ENCODE measurements at regions not wholly inside any gene's neighbourhood (a gene's known extent, or its start where the extent isn't known, plus 50 kb on each side); places are given as distances from the start of the nearest gene placed in this dataset.
"Not testable (repeated sequence)": the region's sequence is repeated elsewhere in the genome, so short reads cannot be mapped to it uniquely, and the experiment has no call there.

GRCh38 chr3:106398891-106399600 lies 530.2 kb upstream of the CBLB start:
- DNase-seq (ENCODE audit: low spot score), result no peak

DNA sequence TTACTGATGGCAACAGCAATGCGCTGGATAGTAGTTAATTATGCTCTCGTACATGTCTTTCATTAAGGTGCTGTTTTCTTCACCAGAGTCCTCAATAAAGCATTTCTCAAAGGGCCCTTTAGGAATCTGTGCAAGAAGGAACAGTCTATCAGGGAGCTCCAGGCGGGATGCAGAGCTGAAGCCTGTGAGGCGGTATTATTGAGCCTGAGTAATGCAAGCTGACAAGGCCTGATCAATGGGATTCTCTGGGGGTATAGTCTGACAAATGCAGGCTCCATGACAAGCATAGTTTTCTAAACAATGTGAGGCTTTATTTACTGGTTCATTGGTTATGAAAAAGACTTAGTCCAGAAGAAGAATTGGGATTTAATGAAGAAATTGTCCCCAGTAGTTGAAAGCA lies 530.9 kb upstream of the CBLB start:
- DNase-seq (ENCODE audit: low spot score), result no peak

GRCh38 chr3:106401666-106402490 lies 533.1 kb upstream of the CBLB start:
- DNase-seq (ENCODE audit: low spot score), result peak; percentile 20

DNA sequence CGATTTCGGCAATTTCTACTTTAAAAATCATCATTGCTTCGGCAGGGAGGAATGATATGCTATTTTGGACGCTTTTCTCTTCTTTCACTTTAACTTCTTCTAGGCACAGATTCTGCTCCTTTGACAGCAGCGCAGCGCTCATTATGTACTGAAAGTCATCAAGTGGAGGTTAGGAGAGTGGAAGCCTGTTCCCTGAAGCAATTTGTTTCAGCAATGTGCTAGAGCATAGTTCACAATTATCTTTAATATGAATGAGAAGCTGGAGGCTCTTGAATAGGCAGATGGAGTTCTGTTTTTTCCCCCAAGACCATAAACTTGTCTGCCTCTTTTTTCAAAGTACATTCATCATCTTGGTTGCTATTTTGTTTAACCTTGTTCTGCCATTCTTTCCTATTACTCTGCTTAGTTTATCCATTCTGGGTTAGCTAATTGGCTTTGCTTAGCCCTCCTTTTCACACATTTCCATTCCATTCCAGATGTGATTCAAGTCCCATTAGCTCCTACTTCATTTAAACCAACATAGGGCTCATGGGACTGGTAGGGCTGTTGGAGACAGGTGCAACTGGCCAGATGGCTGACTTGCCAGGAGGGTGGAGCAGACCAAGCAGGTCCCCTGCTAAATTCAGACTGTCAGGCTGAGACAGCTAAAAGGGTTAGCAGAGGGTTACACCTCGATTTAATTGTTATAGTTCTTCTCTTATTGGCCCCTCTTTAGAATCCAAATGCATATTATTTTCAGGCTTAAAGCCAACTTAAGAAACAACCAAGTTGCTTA lies 534.7 kb upstream of the CBLB start:
- no peak for DNase-seq (ENCODE audit: low spot score)

DNA sequence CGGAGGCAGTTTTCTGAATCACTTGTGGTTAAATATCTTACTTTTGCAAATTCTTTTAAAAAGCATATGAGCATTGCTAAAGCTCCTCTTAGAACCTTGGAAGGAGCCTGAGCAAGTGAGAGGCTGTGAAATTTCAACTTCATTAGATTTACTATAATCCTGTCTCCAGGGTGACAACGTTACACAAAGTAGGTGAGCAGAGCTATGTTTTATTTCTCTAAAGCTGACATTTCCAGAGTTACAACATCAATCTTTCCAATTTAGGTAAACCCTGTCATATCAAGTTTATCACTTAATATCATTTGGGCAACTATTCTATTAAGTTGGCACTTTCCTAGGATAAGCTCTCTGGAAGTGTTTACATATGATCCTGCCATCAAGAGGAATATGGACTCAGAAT lies 544.9 kb upstream of the CBLB start:
- no peak for DNase-seq (ENCODE audit: low spot score)

DNA sequence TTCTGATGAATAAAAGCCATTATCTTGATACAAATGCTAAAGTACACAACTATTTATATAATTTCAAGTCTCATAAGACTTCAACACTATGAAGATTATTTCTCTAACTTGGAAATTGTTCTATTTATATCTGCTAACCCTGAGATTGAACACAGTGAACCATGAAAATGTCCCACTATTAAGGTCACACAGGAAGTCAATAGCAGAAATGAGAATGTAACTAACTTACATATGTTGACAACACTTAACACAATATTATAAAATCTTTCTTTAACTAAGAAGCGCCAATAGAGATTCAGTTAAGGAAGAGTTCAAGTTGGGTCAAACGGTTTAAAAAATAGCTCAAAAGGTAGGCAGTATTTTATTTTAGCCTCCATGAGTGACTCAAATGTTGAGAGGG lies 551.8 kb upstream of the CBLB start:
- DNase-seq (ENCODE audit: low spot score), result no peak

GRCh38 chr3:106421426-106421825 lies 552.6 kb upstream of the CBLB start:
- DNase-seq (ENCODE audit: low spot score), result no peak

DNA sequence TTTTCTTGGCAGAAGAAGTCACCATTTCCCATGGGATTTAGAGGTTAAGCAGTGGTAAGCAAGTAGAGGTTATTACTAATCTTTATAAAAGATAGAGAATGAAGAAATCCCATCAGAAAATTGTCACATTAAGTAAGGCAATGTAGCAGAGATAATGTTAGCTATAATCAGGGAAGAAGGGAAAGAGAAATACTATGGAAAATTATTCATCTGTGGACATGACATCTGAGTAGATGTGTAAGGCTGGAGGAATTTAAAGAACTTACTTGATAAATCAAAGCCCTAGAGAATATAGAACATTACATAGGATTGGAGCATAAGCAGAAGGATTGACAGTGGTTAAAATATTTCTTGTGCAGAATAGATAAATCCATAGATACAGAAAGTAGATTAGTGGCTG lies 553.1 kb upstream of the CBLB start:
- peak; percentile 27 for DNase-seq (ENCODE audit: low spot score)

GRCh38 chr3:106423321-106424225 lies 554.8 kb upstream of the CBLB start:
- peak; percentile 53 for DNase-seq (ENCODE audit: low spot score)

DNA sequence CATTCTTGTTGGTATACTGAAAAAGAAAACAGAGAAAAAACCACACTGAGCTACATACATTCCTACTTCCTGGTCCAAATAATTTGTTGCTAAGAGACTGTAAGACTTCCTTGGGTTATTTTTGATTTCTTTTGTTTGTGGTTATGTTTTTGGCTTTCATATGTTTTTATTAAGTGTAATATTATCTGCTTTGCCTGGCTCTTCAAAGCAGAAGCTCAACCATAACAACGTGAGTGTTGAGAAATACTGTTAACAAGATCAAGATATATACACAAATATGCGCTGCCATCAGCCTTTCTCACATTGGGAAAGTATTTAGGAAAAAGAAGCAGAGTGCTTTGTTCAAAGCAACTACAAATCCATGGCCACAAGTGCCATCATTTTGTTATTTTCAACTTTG lies 556.2 kb upstream of the CBLB start:
- no peak for DNase-seq (ENCODE audit: low spot score)

DNA sequence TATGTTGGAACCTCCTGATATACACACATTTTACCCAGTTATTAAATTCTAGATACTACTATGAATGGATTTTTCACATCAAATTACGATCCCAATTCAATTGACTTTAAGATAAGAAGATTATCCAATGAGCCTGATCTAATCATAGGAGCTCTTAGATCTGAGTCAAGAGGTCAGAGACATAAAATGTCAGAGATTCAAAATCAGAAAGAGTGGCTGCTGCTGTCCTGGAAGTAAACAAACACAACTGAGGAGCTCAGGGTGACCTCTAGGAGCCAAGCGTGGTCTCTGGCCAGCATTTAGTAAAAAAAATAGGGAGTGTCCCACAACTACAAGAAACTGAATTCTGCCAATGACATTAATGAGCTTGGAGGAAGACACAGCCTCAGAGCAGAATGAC lies 557.1 kb upstream of the CBLB start:
- DNase-seq (ENCODE audit: low spot score), result no peak

DNA sequence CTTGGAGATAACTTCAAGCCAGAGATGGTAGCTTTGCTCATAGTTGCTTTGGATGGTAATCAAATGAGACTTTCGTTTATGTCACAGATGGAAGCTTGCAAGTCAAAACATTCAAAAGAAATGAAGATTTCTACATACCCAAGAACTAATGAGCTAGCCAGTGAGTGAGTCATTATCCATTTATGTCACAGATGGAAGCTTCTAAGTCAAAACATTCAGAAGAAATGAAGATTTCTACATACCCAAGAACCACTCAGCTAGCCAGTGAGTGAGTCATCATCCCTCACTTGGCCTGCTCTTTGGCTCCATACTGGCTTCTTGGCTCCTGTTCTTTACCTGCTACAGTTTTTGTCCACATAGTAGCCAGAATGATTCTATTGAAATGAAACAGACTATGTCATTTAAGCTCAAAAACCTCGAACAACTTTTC lies 559.8 kb upstream of the CBLB start:
- peak; percentile 98 for DNase-seq (ENCODE audit: low spot score)

DNA sequence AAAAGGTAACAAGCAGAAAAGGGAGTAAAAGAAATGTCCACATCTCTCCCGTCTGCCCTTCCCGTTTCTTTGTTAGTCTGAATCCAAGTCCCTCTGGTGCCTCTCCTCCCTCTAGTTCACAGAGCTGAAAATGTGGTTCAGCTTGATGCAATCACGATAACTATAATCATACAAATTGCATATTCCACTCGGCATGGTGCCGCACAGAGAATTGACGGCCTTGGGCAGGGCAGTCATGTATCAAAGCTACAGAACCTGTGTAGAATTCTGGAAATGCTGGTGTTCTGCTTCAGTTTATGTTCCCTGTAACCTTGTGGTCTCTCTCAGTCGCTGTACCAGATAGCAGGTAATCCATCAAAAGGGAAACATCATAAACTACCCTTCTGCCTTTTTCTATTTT lies 562.9 kb upstream of the CBLB start:
- DNase-seq (ENCODE audit: low spot score), result no peak

- no peak for DNase-seq (ENCODE audit: low spot score)
These were observed 567.2 kb upstream of the CBLB start for GRCh38 chr3:106435899-106436453.

GRCh38 chr3:106438887-106439286 lies 570.1 kb upstream of the CBLB start:
- no peak for DNase-seq (ENCODE audit: low spot score)

GRCh38 chr3:106440672-106441071 lies 571.9 kb upstream of the CBLB start:
- DNase-seq (ENCODE audit: low spot score), result no peak

DNA sequence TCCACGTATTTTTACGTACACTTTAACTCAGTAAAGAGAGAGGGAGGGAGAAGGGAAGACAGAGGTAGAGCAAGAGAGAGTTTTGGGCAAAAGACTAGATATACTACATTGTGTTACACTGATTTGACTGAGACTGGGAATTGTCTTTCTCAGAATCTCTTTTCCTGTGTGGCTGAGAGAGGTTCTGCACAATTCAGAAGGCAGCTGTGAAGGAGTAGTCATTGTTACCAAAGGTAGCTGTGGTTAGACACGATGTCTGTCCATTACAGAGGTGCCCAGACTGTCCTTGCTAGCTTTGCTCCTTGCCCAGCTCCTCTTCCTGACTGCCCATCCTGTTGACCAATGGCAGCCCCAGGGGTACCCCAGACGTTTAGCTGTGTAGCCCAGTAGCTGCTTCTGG lies 577.5 kb upstream of the CBLB start:
- DNase-seq (ENCODE audit: low spot score), result no peak

GRCh38 chr3:106447723-106448301 lies 579.0 kb upstream of the CBLB start:
- no peak for DNase-seq (ENCODE audit: low spot score)

- DNase-seq (ENCODE audit: low spot score), result not testable (repeated sequence)
These were observed 579.7 kb upstream of the CBLB start for GRCh38 chr3:106448372-106448966.

DNA sequence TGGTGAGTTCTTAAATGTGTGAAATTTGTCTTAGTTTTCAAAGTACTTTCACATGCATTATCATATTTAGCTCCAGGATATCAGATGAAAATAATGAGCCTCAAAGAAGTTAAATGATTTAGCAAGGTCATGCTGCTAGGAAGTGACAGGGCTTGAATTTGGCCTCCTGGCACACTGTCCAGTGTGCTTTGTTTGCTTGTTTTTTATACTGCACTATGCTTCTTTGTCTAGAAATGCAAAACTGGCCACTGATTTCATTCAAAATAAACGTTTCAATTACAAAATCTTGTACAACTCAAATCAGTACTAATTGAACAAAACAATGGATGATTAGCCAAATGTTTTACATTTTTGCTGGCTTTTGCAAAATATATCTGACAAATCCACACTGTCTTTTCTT lies 583.3 kb upstream of the CBLB start:
- no peak for DNase-seq (ENCODE audit: low spot score)

Data from A172 (cell line).